ENCODE measurements at regions not wholly inside any gene's neighbourhood (a gene's known extent, or its start where the extent isn't known, plus 50 kb on each side); places are given as distances from the start of the nearest gene placed in this dataset.

GRCh38 chr5:159412284-159413046 is 82.2 kb upstream of the IL12B start:
- intact Hi-C loops (cut with DNase I; ENCODE audit: low total_unique reads), result no loop called here

GRCh38 chr5:159414021-159414420 is 83.7 kb upstream of the IL12B start:
- Histone ChIP-seq H3K27ac (no peak overlapping the region), H3K9me3 (no peaks in the 10 kb centered on the region), H3K36me3 (no peaks in the 10 kb centered on the region), H3K27me3 (peaks cover 0 to 2% of the 10 kb centered on the region in 2 donors), H3K4me1 (no peaks in the 10 kb centered on the region), H3K4me3 (no peak overlapping the region)
- intact Hi-C loops (cut with DNase I; ENCODE audit: low total_unique reads), result no loop called here
- TF ChIP-seq CTCF (IDR thresholded peaks at IDR 0.05), result no peak
- DNase-seq, result no peak

More at GRCh38 chr5:159412284-159413046, 82.2 kb upstream of the IL12B start:
- Histone ChIP-seq H3K36me3 (no peaks in the 10 kb centered on the region), H3K27ac (no peak overlapping the region), H3K4me3 (no peak overlapping the region), H3K4me1 (no peaks in the 10 kb centered on the region), H3K27me3 (peaks cover 0 to 2% of the 10 kb centered on the region in 2 donors), H3K9me3 (no peaks in the 10 kb centered on the region)
- DNase-seq, result no peak
- TF ChIP-seq CTCF (IDR thresholded peaks at IDR 0.05), result no peak

GRCh38 chr5:159415301-159415937 is 85.1 kb upstream of the IL12B start:
- no peaks in the 10 kb centered on the region for H3K9me3 ChIP-seq
- DNase-seq, result no peak

GRCh38 chr5:159416438-159416837 is 86.2 kb upstream of the IL12B start:
- H3K4me3 ChIP-seq, result no peak overlapping the region
- H3K4me1 ChIP-seq, result no peaks in the 10 kb centered on the region
- no peak for TF ChIP-seq CTCF (IDR thresholded peaks at IDR 0.05)
- H3K27me3 ChIP-seq, result peaks cover 0 to 2% of the 10 kb centered on the region in 2 donors
- intact Hi-C loops (cut with DNase I; ENCODE audit: low total_unique reads), result no loop called here
- H3K27ac ChIP-seq, result no peak overlapping the region
- no peak for DNase-seq
- H3K36me3 ChIP-seq, result no peaks in the 10 kb centered on the region
- no peaks in the 10 kb centered on the region for H3K9me3 ChIP-seq

More at GRCh38 chr5:159415301-159415937, 85.1 kb upstream of the IL12B start:
- intact Hi-C loops (cut with DNase I; ENCODE audit: low total_unique reads), result no loop called here
- peaks cover 0 to 2% of the 10 kb centered on the region in 2 donors for H3K27me3 ChIP-seq
- no peak for TF ChIP-seq CTCF (IDR thresholded peaks at IDR 0.05)
- no peak overlapping the region for H3K4me3 ChIP-seq
- H3K36me3 ChIP-seq, result no peaks in the 10 kb centered on the region
- no peaks in the 10 kb centered on the region for H3K4me1 ChIP-seq
- no peak overlapping the region for H3K27ac ChIP-seq

- H3K4me3 ChIP-seq, result no peak overlapping the region
- no peaks in the 10 kb centered on the region for H3K36me3 ChIP-seq
- TF ChIP-seq CTCF (IDR thresholded peaks at IDR 0.05), result no peak
- DNase-seq, result no peak
- peaks cover 0 to 2% of the 10 kb centered on the region in 2 donors for H3K27me3 ChIP-seq
- no peak overlapping the region for H3K27ac ChIP-seq
- intact Hi-C loops (cut with DNase I; ENCODE audit: low total_unique reads), result no loop called here
- no peaks in the 10 kb centered on the region for H3K4me1 ChIP-seq
- H3K9me3 ChIP-seq, result no peaks in the 10 kb centered on the region
These were observed 86.9 kb upstream of the IL12B start for GRCh38 chr5:159417170-159417569.
